HG02884 (cell line): ENCODE measurements at regions not wholly inside any gene's neighbourhood (a gene's known extent, or its start where the extent isn't known, plus 50 kb on each side); places are given as distances from the start of the nearest gene placed in this dataset.
"Not testable (repeated sequence)": the region's sequence is repeated elsewhere in the genome, so short reads cannot be mapped to it uniquely, and the experiment has no call there.

Experiments used
- ATAC-seq: cut with Tn5 transposase; IDR thresholded peaks from one replicate; pipeline ENCODE4 v1.9.1; 2021; ENCODE audit warnings: mild to moderate bottlenecking, moderate library complexity; ENCODE audit not compliant: unreplicated experiment

GRCh38 chr16:85517563-85518179 lies 95.5 kb upstream of the GSE1 start:
- no peak for ATAC-seq

GRCh38 chr16:85518398-85519049 lies 94.6 kb upstream of the GSE1 start:
- no peak for ATAC-seq

GRCh38 chr16:85519050-85519440 lies 94.1 kb upstream of the GSE1 start:
- not testable (repeated sequence) for ATAC-seq

GRCh38 chr16:85519540-85520231 lies 93.4 kb upstream of the GSE1 start:
- ATAC-seq: no peak

- no peak for ATAC-seq
Observed at GRCh38 chr16:85520853-85521521, 92.1 kb upstream of the GSE1 start.

- no peak for ATAC-seq
Observed at GRCh38 chr16:85521552-85522307, 91.4 kb upstream of the GSE1 start.

GRCh38 chr16:85522308-85522841 lies 90.7 kb upstream of the GSE1 start:
- ATAC-seq: no peak

GRCh38 chr16:85522842-85523601 lies 90.1 kb upstream of the GSE1 start:
- ATAC-seq: no peak

GRCh38 chr16:85523602-85524364 lies 89.3 kb upstream of the GSE1 start:
- no peak for ATAC-seq

- ATAC-seq: no peak
Observed at GRCh38 chr16:85524365-85524629, 88.8 kb upstream of the GSE1 start.

GRCh38 chr16:85524630-85525419 lies 88.3 kb upstream of the GSE1 start:
- ATAC-seq: no peak

- no peak for ATAC-seq
Observed at GRCh38 chr16:85525420-85526184, 87.5 kb upstream of the GSE1 start.

- ATAC-seq: no peak
Observed at GRCh38 chr16:85526185-85526974, 86.7 kb upstream of the GSE1 start.

- ATAC-seq: no peak
Observed at GRCh38 chr16:85527042-85527766, 85.9 kb upstream of the GSE1 start.

- no peak for ATAC-seq
Observed at GRCh38 chr16:85527767-85528297, 85.3 kb upstream of the GSE1 start.
